A549 (cell line): ENCODE measurements at regions not wholly inside any gene's neighbourhood (a gene's known extent, or its start where the extent isn't known, plus 50 kb on each side); places are given as distances from the start of the nearest gene placed in this dataset.

Experiments used
- HOXA7 ChIP-seq: fragments of 250-450 bp; sonication (Bioruptor Pico); IDR thresholded peaks from 2 replicates; pipeline ENCODE4 v1.5.0; 2020; ENCODE audit warnings: mild to moderate bottlenecking, moderate library complexity
- TF ChIP-seq, protein P1 (sequence below): fragments of 200-600 bp; sonication (generic); IDR thresholded peaks from 2 replicates; pipeline ENCODE4 v1.6.1; 2016; ENCODE audit warnings: antibody characterized with exemption, mild to moderate bottlenecking, moderate library complexity

DNA sequence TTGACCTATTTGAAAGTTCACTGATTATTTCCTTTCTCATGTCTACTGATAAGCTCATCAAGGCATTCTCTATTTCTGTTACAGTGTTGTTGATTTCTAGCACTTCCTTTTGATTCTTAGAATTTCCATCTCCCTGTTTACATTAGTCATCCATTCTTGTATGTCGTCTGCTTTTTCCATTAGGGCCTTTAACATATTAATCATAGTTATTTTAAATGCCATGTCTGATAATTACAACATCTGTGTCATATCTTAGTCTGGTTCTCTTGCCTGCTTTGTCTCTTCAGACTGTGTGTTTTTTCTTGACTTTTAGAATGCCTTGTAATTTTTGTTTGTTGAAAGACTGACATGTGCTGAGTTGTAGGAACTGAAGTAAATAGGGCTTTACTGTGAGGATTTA lies 602.1 kb downstream of the SOX6 start:
- no peak for TF ChIP-seq HOXA7 (CRISPR knock-in tag)
- TF ChIP-seq, protein P1, sequence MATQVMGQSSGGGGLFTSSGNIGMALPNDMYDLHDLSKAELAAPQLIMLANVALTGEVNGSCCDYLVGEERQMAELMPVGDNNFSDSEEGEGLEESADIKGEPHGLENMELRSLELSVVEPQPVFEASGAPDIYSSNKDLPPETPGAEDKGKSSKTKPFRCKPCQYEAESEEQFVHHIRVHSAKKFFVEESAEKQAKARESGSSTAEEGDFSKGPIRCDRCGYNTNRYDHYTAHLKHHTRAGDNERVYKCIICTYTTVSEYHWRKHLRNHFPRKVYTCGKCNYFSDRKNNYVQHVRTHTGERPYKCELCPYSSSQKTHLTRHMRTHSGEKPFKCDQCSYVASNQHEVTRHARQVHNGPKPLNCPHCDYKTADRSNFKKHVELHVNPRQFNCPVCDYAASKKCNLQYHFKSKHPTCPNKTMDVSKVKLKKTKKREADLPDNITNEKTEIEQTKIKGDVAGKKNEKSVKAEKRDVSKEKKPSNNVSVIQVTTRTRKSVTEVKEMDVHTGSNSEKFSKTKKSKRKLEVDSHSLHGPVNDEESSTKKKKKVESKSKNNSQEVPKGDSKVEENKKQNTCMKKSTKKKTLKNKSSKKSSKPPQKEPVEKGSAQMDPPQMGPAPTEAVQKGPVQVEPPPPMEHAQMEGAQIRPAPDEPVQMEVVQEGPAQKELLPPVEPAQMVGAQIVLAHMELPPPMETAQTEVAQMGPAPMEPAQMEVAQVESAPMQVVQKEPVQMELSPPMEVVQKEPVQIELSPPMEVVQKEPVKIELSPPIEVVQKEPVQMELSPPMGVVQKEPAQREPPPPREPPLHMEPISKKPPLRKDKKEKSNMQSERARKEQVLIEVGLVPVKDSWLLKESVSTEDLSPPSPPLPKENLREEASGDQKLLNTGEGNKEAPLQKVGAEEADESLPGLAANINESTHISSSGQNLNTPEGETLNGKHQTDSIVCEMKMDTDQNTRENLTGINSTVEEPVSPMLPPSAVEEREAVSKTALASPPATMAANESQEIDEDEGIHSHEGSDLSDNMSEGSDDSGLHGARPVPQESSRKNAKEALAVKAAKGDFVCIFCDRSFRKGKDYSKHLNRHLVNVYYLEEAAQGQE, result no peak
